ENCODE measurements at regions not wholly inside any gene's neighbourhood (a gene's known extent, or its start where the extent isn't known, plus 50 kb on each side); places are given as distances from the start of the nearest gene placed in this dataset.
"Not testable (repeated sequence)": the region's sequence is repeated elsewhere in the genome, so short reads cannot be mapped to it uniquely, and the experiment has no call there.

DNA sequence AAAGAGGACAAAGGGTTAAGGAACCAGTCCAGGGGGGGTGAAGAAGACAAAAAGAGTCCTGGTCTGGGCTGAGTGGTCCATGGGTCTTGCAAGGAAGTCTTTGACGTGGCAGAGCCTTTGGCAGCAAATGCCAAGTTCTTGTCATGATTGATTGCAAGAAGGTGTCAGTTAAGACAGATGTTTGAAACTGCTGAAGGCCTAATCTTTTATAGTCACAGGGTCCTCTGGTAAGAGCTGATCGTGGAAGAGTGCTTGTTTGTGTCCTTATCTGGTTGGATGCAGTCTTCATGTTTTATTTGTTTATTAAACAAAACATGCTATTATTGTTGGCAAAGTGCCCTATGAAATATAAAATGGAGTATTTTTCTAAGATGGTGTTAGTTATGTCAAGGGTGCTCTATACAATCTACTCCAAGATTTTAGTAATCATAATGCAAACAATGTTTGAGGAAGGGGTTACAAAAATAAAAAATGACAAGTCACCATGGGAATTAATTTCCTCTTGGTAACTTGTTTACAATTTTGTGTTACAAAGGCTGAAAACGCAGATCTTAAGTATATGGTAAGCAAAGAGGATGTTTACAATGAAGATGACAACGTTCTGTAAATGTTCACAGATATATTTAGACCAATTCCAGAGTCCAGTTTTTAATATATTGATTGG, 85.9 kb downstream of the MAGED4 start:
- H3K9me3 Mint-ChIP-seq (ENCODE audit: unreplicated experiment) = no peaks in the 10 kb centered on the region
- TF ChIP-seq, protein P1, sequence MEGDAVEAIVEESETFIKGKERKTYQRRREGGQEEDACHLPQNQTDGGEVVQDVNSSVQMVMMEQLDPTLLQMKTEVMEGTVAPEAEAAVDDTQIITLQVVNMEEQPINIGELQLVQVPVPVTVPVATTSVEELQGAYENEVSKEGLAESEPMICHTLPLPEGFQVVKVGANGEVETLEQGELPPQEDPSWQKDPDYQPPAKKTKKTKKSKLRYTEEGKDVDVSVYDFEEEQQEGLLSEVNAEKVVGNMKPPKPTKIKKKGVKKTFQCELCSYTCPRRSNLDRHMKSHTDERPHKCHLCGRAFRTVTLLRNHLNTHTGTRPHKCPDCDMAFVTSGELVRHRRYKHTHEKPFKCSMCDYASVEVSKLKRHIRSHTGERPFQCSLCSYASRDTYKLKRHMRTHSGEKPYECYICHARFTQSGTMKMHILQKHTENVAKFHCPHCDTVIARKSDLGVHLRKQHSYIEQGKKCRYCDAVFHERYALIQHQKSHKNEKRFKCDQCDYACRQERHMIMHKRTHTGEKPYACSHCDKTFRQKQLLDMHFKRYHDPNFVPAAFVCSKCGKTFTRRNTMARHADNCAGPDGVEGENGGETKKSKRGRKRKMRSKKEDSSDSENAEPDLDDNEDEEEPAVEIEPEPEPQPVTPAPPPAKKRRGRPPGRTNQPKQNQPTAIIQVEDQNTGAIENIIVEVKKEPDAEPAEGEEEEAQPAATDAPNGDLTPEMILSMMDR (IDR thresholded peaks at IDR 0.05; ENCODE audit: partially characterized antibody, unreplicated experiment) = no peak
- no peak for DNase-seq
- no peak overlapping the region for H3K4me3 Mint-ChIP-seq (ENCODE audit: unreplicated experiment)
- no peaks in the 10 kb centered on the region for H3K27me3 Mint-ChIP-seq (ENCODE audit: unreplicated experiment)
- no peaks in the 10 kb centered on the region for H3K4me1 Mint-ChIP-seq (ENCODE audit: low read depth, unreplicated experiment)
- no peak overlapping the region for H3K27ac Mint-ChIP-seq (ENCODE audit: unreplicated experiment)
- no peaks in the 10 kb centered on the region for H3K36me3 Mint-ChIP-seq (ENCODE audit: unreplicated experiment)

DNA sequence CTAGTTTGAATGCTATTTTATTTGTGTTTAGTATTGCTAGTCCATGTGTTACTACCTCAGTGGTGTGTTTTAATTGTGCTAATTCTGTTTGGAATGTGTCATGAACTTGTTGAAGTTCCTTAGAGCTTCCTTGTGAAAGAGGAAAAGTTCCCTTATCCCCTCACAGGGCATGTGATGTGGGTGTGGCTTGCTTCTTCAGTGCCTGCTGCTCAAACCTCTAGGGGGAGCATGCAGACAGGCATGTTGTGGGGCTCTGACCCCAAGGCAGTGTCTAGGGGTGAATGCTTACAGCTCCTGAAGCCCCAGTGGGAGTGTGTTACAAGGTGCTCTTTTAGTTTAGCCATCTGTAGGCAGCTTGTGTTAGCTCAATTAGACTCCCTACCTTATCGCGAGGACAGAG, 86.5 kb downstream of the MAGED4 start:
- no peaks in the 10 kb centered on the region for H3K27me3 Mint-ChIP-seq (ENCODE audit: unreplicated experiment)
- TF ChIP-seq, protein P1 (IDR thresholded peaks at IDR 0.05; ENCODE audit: partially characterized antibody, unreplicated experiment) = no peak
- H3K27ac Mint-ChIP-seq (ENCODE audit: unreplicated experiment) = no peak overlapping the region
- H3K9me3 Mint-ChIP-seq (ENCODE audit: unreplicated experiment) = no peaks in the 10 kb centered on the region
- no peak overlapping the region for H3K4me3 Mint-ChIP-seq (ENCODE audit: unreplicated experiment)
- H3K36me3 Mint-ChIP-seq (ENCODE audit: unreplicated experiment) = no peaks in the 10 kb centered on the region
- no peak for DNase-seq
- H3K4me1 Mint-ChIP-seq (ENCODE audit: low read depth, unreplicated experiment) = no peaks in the 10 kb centered on the region

DNA sequence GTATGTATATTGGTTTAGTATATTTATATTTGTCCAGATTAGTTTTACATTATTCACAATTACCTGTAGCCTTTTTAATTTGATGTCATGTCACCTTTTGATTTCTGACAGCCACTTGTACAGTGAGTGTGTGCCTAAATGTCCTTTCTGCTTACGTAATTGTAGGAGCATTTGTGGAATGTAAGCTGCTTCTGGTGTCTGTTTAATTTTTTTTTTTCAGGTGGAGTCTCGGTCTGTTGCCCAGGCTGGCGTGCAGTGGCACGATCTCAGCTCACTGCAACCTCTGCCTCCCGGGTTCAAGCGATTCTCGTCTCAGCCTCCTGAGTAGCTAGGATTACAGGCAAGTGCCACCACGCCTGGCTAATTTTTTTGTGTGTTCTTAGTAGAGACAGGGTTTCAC, 91.2 kb upstream of the XAGE2 start:
- peaks cover 1% of the 10 kb centered on the region for H3K9me3 Mint-ChIP-seq (ENCODE audit: unreplicated experiment)
- no peaks in the 10 kb centered on the region for H3K36me3 Mint-ChIP-seq (ENCODE audit: unreplicated experiment)
- H3K27ac Mint-ChIP-seq (ENCODE audit: unreplicated experiment) = no peak overlapping the region
- TF ChIP-seq, protein P1 (IDR thresholded peaks at IDR 0.05; ENCODE audit: partially characterized antibody, unreplicated experiment) = no peak
- no peaks in the 10 kb centered on the region for H3K4me1 Mint-ChIP-seq (ENCODE audit: low read depth, unreplicated experiment)
- H3K27me3 Mint-ChIP-seq (ENCODE audit: unreplicated experiment) = no peaks in the 10 kb centered on the region
- no peak overlapping the region for H3K4me3 Mint-ChIP-seq (ENCODE audit: unreplicated experiment)
- DNase-seq = no peak

DNA sequence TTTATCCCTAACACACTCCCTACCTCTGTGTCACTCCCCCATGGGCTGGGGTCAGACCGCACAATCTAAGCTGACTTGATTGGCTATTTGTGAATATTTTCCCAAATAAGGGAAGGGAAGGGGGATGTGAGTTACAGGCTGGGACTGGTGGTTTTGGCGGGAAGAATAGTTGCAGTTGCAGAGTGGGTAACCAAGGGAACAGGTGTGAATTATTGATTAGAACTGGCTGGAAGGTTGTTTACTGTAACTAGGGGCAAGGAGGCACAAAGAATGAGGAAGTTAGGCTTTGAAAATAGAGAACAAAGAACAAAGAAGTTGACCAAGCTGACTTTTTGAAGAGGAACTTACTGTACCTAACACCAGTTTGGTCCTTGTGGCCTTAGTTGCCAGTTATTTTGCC, 88.0 kb upstream of the XAGE2 start:
- H3K4me1 Mint-ChIP-seq (ENCODE audit: low read depth, unreplicated experiment) = no peaks in the 10 kb centered on the region
- no peak overlapping the region for H3K4me3 Mint-ChIP-seq (ENCODE audit: unreplicated experiment)
- H3K27me3 Mint-ChIP-seq (ENCODE audit: unreplicated experiment) = peaks cover 3% of the 10 kb centered on the region
- DNase-seq = no peak
- H3K9me3 Mint-ChIP-seq (ENCODE audit: unreplicated experiment) = peaks cover 1% of the 10 kb centered on the region
- H3K36me3 Mint-ChIP-seq (ENCODE audit: unreplicated experiment) = no peaks in the 10 kb centered on the region
- no peak overlapping the region for H3K27ac Mint-ChIP-seq (ENCODE audit: unreplicated experiment)
- TF ChIP-seq, protein P1 (IDR thresholded peaks at IDR 0.05; ENCODE audit: partially characterized antibody, unreplicated experiment) = no peak

DNA sequence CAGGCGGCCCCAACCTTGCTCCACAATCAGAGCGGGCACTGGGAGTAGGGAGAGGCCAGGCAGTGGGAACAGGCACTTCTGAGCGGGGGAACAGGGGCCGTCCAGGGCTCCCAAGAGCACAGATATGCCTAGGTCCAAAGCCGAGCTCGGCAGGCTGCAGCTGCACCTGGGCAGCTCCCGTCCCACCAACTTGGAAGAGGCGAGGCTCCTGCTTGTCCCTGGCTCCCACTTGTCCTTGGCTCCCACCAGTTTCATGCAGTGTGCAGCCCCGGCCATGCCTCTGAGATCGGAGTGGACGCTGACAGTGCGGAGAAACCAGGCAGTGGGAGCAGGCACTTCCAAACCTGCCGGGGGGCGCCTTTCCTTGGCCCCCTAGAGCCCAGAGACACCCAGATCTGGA, 84.0 kb upstream of the XAGE2 start:
- DNase-seq = no peak
- TF ChIP-seq, protein P1 (IDR thresholded peaks at IDR 0.05; ENCODE audit: partially characterized antibody, unreplicated experiment) = no peak
- H3K36me3 Mint-ChIP-seq (ENCODE audit: unreplicated experiment) = no peaks in the 10 kb centered on the region
- peaks cover 3% of the 10 kb centered on the region for H3K27me3 Mint-ChIP-seq (ENCODE audit: unreplicated experiment)
- no peaks in the 10 kb centered on the region for H3K4me1 Mint-ChIP-seq (ENCODE audit: low read depth, unreplicated experiment)
- no peak overlapping the region for H3K4me3 Mint-ChIP-seq (ENCODE audit: unreplicated experiment)
- peaks cover 4% of the 10 kb centered on the region for H3K9me3 Mint-ChIP-seq (ENCODE audit: unreplicated experiment)
- no peak overlapping the region for H3K27ac Mint-ChIP-seq (ENCODE audit: unreplicated experiment)

DNA sequence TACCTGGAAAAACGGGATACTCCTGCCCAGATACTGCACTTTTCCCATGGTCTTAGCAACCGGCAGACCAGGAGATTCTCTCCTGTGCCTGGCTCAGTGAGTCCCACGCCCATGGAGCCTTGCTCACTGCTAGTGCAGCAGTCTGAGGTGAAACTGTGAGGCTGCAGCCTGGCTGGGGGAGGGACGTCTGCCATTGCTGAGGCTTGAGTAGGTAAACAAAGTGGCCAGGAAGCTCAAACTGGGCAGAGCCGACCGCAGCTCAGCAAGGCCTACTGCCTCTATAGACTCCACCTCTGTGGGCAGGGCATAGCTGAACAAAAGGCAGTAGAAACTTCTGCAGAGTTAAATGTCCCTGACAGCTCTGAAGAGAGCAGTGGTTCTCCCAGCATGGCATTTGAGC, 69.9 kb upstream of the XAGE2 start:
- not testable (repeated sequence) for H3K36me3 Mint-ChIP-seq (ENCODE audit: unreplicated experiment); H3K4me1 Mint-ChIP-seq (ENCODE audit: low read depth, unreplicated experiment); H3K9me3 Mint-ChIP-seq (ENCODE audit: unreplicated experiment); DNase-seq; H3K4me3 Mint-ChIP-seq (ENCODE audit: unreplicated experiment); H3K27ac Mint-ChIP-seq (ENCODE audit: unreplicated experiment); H3K27me3 Mint-ChIP-seq (ENCODE audit: unreplicated experiment)

DNA sequence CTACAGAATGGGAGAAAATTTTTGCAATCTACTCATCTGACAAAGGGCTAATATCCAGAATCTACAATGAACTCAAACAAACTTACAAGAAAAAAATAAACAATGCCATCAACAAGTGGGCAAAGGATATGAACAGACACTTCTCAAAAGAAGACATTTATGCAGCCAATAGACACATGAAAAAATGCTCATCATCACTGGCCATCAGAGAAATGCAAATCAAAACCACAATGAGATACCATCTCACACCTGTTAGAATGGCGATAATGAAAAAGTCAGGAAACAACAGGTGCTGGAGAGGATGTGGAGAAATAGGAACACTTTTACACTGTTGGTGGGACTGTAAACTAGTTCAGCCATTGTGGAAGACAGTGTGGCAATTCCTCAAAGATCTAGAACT, 60.3 kb upstream of the XAGE2 start:
- H3K4me3 Mint-ChIP-seq (ENCODE audit: unreplicated experiment); DNase-seq; H3K36me3 Mint-ChIP-seq (ENCODE audit: unreplicated experiment); H3K9me3 Mint-ChIP-seq (ENCODE audit: unreplicated experiment); H3K27me3 Mint-ChIP-seq (ENCODE audit: unreplicated experiment); H3K4me1 Mint-ChIP-seq (ENCODE audit: low read depth, unreplicated experiment); H3K27ac Mint-ChIP-seq (ENCODE audit: unreplicated experiment): not testable (repeated sequence)

Data from glutamatergic neuron (in vitro differentiated cells).